Activated T-cell treated with anti-CD3 and anti-CD28 coated beads for 4 hours (primary cell): ENCODE measurements at regions not wholly inside any gene's neighbourhood (a gene's known extent, or its start where the extent isn't known, plus 50 kb on each side); places are given as distances from the start of the nearest gene placed in this dataset.

Source experiments
- DNase-seq: peaks from one replicate; pipeline ENCODE4 v3.0.0-alpha.2; 2020

DNA sequence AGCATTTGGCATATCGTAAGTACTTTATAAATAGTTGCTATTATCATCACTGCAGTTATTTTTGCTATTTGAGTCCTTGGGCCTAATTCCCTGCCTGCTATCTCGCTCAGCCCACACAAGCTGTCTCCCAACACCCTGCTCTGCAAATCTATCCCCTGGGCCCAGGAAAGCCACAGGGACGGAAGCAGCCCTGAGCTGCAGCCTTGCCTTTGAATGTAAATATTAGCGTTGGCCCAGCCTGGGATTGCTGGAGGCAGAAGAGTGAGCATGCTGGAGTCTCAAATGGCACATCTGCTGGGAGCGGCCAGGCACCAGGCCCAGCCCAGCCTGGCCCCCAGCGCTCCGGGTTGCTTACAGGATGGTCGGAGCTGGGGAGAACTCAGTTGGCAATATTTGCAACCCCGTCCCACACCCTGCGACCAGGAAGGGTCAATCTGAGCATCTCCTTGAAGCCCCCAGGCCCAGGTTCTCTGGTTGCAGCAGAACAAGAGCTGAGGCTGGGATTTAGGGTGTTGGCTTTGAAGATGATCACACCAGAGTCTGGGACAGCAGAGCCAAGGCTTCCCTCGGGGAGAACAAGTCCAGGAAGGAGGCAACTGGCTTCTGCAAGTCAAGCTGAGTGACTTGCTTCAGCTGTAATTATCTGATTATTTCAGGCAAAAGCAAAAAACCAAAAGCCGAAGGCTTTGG is 529.6 kb downstream of the SHQ1 start:
- no peak for DNase-seq

DNA sequence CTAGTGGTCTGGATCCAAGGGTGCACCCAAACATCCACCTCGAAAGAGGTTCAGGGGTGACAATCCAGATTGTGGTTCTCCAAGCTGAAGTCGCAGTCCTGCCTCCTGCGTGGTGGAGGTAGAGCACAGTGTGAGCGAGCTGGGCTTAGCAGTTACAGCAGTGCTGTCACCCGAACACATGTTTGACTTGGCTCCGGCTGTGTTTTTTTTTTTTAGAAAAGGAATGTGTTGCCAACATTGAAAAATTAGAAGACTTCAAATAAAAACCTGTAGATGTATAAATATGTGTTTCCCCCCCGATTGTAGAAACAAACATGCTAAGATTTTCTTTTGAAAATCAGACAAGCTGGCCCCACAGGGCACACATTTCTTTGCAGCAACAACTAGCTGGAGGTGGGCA is 530.8 kb downstream of the SHQ1 start:
- no peak for DNase-seq

DNA sequence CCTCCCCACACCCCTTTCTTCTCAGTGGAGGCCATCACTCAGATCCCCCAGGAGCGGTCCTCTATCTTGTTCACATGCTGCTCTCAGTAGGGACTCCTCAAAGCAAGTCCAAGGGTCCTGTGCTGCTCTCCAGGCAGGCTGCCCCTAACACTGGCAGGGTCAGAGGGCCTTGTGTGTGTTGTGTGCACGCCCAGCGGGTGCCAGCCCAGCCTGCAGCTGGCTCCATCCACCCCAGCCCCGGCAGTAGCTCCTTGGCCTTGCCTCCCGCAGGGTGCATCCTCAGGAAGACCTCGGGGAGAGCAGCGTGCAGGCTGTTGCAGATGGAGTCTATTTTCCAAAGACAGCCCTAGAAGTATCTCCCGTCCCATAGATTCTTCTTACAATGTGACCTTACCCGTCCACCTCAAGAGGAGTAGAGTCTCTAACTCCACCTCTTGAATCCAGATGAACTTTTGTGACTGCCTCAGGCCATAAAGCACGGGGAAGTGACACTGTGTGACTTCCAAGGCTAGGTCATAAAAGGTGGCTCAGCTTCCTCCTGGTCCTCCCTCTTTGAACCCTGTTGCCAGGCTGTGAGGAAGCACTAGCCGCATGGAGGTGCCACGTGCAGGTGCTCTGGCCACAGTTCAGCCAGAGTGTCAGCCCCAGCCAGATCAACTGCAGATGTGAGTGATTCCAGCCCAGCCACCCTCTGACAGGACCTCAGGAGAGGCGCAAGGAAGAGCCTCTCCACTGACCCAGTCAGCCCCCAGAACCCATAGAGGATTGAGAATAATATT is 531.6 kb downstream of the SHQ1 start:
- DNase-seq, result no peak

- DNase-seq, result no peak
Observed at GRCh38 chr3:72313308-72313707, 528.4 kb upstream of the PROK2 start.

- no peak for DNase-seq
Observed at GRCh38 chr3:72312339-72312738, 527.4 kb upstream of the PROK2 start.

DNA sequence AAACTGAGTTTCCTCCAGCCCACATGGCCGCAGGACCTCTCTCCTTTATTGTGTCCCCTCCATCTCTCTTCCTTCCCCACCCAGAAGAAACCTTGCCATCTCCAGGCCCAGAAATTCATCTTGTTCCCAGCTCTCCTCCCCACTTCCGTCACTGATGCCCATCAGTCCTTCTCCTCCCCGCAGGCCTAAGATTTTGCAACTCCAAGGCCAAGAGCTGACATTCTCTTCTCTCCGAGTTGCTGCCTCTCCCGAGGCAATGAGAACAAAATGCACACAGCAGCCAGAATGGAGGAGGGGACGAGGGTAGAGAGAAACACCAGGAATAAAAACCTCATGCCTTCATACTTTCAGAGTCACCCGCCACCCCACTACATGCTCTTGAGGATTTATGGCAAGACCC is 526.5 kb upstream of the PROK2 start:
- no peak for DNase-seq

DNA sequence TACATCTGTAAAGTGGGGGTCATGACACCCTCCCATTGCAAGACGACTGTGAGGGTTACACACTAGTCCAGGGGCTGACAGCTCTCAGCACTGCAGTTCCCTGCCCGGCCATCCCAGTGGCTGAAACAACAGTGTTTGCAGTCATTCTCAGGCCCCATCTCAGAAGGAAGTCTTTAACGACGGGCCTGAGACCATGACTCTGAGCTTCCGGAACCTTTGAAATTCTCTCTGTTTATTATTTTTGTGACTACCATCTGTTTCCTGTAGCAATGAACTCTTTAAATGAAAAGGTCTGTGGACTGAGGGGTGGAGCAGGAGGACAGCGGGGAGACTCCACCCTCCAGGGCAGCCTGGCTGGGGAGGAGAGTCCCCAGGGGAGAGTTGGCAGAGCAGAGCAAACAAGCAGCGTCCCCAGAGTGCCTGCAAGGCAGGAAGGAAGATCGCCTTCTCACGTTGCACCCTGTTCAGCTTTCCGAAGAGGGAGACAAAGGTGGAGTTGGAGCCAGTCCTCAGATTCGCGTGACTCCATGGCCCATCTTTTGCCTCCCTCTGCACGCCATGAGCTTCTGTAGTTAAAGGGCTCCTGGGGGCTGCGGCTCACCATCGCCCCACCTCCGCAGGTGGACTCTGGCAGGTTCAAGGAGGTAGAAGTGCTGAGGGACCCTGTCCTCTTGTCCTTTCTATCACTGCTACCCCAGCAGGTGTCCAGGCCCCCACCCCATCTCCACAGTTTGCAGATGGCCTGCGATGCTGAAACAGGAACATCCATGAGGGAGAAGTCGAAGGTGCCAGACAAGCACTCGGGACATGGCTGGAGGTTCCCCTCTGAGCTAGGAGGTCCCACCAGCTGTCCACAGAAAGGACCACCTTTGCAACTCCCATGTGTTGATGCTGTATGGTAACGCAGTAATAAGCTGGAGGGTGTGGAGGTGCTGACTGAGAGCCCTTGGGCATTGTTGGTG is 525.8 kb upstream of the PROK2 start:
- no peak for DNase-seq

DNA sequence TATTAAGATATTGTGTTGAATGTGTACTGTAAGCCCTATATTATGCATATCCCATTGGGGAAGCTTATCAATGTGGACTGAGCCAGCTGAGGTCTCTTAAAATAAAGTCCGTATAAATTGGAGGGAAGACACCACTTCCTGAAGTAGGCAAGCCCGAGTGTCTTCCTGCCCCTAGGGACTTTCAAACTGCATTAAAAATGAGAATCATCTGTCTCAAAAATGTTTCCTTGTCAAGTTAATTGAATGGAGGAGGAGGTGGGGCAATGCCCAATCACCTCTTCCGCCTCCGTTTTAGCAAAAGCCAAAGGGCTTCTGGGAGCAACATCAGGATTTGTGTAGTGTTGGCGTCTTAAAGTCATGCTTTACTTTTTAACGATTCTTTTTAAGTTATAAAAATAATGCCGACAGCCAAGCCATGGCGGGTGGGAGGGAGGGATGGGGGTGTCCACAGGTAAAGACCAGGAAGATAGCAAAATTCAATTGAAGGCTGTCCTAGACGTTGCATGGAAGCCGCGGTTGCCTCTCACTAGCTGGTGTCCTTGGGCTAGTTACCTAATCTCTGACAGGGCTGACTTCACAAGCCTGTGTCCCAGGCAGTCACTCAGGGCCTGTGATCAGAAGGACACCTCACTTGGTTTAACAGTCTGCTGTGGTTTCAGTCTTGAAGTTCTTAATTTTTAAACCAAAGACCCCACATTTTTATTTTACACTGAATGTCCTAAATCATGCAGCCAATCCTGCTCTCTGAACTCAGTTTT is 524.9 kb upstream of the PROK2 start:
- no peak for DNase-seq

- DNase-seq, result no peak
Observed at GRCh38 chr3:72308641-72309040, 523.7 kb upstream of the PROK2 start.

DNA sequence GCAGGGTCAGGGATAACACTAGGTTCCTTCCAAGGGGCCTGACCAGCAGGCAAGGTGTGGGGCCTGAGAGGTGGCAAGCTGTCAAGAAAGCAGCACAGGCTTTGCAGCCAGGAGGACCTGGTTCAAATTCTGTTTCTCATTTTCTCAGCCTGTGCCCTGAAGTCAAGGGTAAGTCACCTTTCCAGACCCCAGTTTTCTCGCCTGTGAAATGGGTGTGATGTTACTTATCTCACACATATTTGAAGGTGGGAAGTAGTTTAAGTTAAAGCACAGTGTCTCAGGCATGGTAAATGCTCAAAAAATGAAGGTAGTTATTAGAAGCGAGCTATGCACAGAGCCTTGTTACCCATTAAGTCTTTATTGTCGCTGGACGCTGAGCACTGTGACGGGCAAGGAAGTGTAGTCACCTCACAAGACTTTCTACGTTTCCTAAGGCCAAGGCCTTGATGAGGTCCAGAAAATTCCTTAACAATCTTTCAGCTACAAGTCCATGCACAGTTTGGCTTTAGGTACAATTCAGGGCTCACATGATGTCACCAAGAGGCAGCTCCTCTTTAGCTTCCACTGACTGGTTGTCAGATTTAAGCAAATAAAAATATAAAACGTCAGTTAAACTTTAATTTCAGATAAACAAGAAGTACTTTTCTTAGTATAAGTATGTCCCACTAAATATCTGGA is 522.6 kb upstream of the PROK2 start:
- no peak for DNase-seq

- DNase-seq, result no peak
Observed at GRCh38 chr3:72306800-72307341, 521.9 kb upstream of the PROK2 start.

GRCh38 chr3:72303926-72304325 is 519.0 kb upstream of the PROK2 start:
- DNase-seq, result no peak

- no peak for DNase-seq
Observed at GRCh38 chr3:72301779-72302178, 516.8 kb upstream of the PROK2 start.

DNA sequence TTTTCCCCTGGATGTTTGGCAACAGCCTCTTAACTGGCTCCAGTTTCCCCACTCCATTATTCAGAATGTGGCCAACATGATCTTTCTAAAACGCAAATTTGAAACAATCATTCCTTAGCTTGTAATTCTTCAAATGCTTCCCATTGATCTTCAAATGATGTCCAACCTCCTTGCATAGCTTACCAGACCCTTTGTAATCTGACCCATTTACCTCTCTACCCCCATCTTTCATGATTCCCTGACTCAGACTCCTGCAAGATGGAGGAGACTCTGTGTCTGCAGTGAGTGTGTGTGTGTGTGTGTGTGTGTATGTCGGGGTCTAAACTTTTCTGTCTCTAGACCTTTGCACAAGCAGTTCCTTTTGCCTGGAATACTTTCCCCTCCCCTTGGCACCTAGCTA is 515.7 kb upstream of the PROK2 start:
- DNase-seq, result no peak

DNA sequence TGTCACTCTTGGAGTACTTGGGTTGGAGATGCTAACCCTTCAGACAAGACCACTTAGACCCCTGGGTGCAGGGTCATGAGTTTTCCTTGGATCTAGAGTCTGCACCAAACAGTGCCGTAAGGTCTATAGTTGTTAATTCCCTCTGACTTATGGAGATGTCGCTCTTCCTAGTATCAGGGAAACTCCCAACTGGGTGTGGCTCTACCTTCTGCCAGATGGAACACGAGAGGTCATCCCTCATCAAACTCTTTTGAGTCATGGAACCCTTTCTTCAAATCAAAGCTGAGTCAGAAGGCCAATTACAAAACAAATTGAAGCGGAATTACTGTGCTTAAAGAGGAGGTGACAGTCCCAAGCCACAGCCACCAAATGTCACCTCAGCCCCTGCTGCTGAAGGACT is 514.9 kb upstream of the PROK2 start:
- no peak for DNase-seq

DNA sequence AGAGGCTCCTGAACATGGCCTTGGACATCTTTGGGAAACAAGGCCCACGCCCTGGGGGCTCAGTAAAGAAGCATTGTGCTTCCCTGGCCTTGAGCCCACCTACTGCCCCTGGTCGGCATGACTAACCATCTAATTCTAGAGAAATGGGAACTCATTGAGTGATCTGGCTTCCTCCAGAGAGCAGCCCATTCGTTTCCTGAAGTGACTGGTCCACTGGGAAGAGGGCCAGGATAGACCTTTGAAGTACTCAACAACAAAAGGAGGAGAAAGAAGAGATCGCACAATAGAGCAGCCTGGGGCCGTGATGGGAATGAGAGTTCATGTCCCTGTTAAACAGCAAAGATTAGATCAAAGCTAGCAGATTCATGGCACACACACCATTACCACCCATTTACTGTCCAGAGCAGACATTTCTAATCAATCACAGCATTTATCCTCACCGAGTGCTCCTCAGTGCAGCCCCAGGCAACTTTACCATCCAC is 514.4 kb upstream of the PROK2 start:
- no peak for DNase-seq

DNA sequence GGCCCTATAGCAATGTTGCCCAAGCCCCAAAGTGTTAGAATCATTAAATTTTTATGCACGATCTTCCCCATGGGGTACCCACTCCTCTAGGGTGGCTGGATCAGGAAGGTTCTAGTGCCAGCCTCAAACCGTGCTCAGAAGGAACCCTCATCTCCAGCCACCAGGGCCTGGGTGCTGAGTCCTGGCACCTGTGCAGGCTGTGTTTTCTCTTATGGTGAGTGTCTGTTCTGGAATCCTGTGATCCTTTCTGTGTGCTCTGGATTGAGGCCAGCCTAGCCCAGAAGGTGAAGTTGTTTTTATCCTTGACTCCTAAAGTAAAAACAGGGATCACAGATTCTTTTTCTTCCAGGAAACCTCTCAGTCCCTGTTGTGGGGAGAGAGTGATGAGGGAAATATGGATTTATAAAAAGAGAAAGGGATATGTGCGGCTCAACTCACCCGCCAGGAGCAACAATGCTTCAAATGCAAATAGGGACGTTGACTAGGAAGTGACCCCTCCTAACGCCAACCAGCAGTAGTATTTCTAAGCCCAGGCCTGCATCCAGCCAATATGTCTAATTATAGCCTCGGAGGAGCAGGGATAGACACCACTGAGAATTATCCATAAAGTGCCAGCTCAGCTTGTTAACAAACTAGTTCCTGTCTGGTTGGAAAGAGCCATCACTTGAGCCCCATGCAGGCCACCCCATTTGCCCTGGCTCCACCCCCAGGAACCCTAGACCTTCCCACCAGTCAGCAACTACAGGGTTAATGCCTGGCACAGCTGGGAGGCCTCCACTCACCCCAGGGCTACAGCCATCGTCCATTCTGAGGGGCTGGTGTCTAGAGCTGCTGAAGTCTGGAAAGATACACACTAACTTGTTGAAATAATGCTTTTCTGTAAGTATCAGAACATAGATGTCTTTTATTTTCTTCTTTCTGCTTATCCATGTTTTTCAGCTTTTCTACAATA is 513.5 kb upstream of the PROK2 start:
- DNase-seq, result no peak

DNA sequence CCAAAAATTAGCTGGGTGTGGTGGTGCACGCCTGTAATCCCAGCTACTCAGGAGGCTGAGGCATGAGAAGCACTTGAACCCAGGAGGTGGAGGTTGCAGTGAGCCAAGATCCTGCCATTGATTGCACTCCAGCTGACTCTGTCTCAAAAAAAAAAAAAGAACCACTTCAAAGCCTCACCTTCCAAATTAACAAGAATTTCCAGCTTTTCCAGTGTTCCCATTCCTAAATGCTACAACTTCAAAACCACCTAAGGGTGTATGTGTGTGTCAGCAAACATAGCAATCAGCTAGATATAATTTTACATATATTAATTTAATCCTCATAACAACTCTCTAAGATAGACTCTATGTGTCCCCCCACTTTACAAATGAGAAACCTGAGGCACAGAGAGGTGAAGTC is 512.5 kb upstream of the PROK2 start:
- no peak for DNase-seq

GRCh38 chr3:72296477-72297111 is 511.6 kb upstream of the PROK2 start:
- no peak for DNase-seq

DNA sequence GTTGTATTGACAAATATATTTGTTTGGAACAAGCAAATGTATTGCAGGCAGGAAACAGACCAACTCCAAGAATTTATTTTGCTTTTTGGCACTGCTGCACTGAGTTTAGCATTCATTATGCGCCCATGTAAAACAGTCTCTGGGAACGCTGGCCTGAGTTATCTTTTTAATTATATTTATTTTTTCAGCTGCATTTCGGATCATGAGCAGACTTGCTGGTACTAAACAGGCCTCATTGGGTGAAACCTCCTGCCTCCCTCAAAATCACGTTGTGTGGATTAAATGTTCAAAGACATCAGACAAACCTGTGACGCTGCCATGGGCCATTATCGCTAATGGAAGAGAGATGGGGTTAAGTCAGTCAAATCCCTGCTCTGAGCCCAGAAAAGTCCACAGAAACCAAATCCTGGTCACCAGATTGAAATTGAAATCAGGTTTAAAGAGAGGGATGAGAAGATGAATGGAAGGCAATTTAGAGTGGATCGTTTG is 511.1 kb upstream of the PROK2 start:
- DNase-seq, result no peak
